Myocyte (in vitro differentiated cells): ENCODE measurements at regions not wholly inside any gene's neighbourhood (a gene's known extent, or its start where the extent isn't known, plus 50 kb on each side); places are given as distances from the start of the nearest gene placed in this dataset.
"Not testable (repeated sequence)": the region's sequence is repeated elsewhere in the genome, so short reads cannot be mapped to it uniquely, and the experiment has no call there.

Source experiments
- DNase-seq: peaks from one replicate; pipeline ENCODE4 v3.0.0-alpha.2; 2012; ENCODE audit warnings: low read depth

DNA sequence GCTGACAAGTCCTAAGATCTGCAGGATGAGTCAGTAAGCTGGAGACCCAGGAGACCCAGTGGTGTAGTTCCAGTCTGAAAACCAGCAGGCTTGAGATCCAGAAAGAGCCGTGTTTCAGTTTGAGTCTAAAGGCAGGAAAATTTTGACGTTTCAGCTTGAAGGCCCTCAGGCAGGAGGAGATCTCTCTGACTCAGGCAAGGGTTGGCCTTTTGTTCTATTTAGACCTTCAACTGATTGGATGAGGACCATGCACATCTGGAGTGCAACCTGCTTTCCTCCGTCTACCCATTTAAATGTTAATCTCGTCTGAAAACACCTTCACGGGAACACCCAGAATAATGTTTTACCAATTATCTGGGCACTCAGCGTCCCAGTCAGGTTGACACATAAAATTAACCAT lies 69.5 kb downstream of the NPIPA7 start:
- DNase-seq = not testable (repeated sequence)

DNA sequence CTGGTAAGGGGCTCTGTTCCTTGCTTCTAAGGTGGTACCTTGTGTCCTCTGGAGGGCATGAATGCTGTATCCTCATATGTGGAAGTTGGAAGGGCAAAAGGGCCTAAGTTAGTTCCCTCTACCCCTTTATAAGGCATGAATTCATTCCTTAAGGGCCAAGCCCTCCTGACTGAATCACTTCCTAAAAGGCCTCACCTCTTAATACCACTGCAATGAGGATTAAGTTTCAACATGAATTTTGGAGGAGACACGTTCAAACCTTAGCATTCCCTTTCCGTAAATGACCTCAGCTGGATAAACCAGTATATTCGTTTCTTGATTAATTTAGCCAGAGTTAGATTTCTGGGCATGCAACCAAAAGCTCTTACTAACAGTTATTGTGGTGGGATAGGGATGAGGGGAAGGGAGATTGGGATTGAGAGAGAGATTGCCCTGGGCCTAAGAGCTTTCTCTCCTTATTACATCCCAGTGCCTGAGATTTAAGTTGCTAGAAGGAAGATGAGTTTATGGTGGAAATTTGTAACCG lies 70.8 kb downstream of the NPIPA7 start:
- not testable (repeated sequence) for DNase-seq

DNA sequence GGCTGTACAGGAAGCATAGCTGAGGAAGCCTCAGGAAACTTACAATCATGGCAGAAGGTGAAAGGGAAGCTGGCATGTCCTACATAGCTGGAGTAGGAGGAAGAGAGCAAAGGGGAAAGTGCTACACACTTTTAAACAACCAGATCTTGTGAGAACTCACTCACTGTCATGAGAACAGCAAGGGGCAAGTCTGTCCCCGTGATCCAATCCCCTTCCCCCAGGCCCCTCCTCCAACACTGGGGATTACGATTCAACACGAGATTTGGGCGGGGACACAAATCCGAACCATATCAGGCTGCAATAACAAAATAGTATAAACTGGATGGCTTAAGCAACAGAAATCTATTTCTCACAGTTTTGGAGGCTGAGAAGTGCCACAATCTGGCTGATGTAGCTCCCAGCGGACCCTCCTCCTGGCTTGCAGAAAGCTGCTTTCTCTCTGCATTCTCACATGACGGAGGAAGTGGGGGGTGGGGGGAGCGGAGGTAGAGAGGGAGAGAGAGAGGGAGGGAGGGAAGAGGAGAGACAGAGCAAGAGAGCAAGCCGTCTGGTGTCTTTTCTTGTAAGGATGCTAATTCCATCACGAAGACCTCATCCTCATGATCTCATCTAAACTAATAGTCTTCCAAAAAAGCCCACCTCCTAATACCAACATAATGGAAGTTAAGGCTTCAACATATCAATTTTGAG lies 72.9 kb downstream of the NPIPA7 start:
- DNase-seq = not testable (repeated sequence)

DNA sequence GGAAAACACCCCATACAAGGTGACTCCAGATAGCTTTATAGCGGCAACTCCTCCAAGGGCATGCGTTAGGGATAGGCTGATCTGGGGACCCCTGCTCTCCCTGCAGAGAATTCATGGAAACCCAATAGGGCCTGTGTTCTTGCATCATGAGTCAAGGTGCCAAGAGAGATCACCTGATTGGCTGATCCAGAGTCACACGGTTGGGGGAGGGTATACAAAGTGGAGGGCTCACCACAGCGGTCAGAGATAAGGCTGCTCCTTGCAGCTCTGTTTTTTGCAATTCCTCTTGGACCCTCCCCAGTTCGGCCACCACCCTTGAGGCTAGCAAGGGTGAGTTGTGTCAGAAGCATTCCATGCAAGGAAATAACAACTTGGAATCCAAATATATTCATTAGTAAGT lies 79.6 kb downstream of the NPIPA7 start:
- not testable (repeated sequence) for DNase-seq

- DNase-seq = not testable (repeated sequence)
Observed at GRCh38 chr16:16463792-16464191, 84.9 kb downstream of the NPIPA7 start.

DNA sequence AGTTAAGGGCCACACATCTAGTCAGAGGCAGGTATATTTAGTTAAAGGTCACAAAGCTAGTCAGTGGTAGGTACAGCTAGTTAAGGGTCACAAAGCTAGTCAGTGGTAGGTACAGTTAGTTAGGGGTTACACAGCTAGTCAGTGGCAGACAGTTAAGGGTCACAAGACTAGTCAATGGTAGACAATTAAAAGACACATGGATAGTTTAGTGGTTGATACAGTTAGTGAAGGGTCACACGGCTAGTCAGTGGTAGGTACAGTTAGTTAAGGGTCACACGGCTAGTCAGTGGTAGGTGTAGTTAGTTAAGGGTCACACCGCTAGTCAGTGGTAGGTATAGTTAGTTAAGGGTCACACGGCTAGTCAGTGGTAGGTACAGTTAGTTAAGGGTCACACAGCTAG lies 110.0 kb downstream of the NPIPA7 start:
- DNase-seq = not testable (repeated sequence)

- DNase-seq = not testable (repeated sequence)
Observed at GRCh38 chr16:16489466-16489865, 110.5 kb downstream of the NPIPA7 start.

DNA sequence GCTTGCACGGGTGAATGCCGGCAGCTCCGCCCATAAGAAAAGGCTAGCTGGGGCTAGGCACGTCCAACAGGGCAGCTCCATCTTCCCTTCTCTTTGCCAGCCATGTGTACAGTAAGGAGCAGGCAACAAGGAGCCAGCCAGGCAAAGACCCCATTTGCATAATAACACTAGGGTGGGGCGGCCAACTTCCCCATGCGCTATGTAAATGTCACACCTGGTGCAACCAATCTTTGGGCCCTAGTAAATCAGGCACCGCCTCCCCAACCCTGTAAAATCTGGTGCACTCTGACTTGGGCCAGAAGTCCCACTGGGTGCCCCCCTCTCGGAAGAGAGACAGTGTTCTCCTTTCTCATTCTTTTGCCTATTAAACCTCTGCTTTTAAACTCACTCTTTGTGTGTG lies 115.2 kb downstream of the NPIPA7 start:
- not testable (repeated sequence) for DNase-seq

DNA sequence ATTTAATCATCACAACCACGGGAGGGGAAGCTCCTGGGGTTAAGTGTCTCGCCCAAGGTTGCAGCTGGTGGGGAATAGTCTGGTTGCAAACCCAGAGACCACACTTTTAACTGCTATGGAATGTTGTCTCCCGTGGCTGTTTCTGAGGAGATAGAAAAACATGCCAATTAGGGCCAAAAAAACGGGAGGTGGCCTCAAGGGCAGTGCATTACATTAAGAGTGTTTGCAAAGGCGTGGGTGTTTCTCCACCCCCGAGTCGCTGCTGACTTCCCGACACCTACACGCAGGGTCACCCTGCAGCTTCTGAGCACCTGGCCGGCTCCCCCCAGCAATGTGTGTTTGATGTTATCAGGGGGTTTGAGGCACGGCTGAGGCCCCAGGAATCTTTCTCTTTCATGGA lies 116.1 kb downstream of the NPIPA7 start:
- DNase-seq = not testable (repeated sequence)

DNA sequence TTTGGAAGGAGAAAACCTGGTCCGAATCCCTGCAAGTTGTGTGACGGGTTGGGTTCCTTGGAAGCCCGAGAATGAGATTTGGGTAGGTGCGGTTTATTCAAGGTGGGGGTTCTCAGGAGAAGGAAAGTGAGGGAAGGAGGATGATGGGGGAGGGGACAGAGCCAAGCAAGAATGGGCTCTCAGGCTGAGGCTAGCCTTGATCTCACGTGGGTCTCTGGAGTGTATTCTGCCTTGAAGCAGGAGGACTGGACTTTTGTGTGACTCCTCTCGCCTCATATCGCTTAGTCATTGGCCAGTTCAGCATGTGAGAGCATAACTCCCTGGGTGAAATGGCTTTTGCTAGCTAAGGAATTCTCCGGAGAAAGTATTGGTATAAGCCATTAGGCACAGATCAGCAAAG lies 120.9 kb downstream of the NPIPA7 start:
- DNase-seq = not testable (repeated sequence)

DNA sequence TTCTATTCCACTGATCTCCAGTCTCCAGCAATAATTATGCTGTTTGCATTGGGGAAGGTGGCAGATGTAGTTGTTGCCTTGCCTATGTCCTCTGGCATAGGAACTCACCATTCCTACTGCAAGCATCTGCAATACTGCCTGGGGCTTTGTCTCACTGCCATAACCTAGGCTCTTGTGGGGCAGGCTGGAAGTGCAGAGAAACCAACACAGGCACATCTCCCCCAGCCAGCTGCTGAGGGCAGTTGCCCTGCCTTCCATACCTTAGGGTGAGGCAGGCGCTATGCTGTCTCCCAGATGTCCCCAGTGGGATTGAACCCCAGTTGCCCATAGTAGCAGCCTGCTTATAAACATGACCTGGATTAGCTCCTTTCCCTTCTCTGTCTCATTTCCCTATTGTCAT lies 128.1 kb downstream of the NPIPA7 start:
- not testable (repeated sequence) for DNase-seq

DNA sequence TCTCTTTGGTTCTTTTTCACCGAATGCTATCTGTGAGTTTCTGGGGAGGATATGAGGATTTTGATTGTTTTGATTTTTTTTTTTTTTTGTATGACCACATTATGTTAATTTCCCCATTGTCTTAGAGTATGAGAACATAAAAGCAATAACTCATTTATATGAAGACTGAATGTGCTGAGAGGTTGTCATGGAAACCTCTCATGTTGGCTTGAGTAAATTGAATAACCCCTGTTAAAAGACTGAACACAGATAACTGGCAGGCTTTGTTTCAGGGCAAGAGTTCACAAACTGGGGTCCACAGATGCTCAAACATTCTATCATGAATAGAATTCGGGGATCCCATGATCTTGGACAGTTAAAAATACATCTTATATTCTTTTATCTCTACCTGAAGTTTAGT lies 129.4 kb downstream of the NPIPA7 start:
- DNase-seq = not testable (repeated sequence)

DNA sequence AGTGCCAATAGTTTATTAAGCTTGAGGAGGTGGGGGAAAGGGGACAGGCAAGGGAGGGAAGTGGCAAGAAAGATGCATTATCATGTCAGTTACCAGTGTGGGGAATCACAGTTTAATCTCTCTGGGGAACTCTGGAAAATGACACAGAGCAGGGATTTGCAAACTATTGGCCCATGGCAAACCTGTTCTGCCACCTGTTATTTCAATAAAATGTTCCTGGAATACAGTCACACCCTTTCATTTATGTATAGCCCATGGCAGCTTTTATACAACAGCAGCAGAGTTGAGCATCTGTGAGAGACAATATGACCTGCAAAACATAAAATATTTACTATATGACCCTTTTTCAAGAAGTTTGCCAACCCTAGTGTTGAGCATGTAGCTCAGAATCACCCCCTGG lies 140.5 kb downstream of the NPIPA7 start:
- not testable (repeated sequence) for DNase-seq

- DNase-seq = not testable (repeated sequence)
Observed at GRCh38 chr16:16521239-16522002, 142.5 kb downstream of the NPIPA7 start.

- DNase-seq = not testable (repeated sequence)
Observed at GRCh38 chr16:16526998-16527397, 148.1 kb downstream of the NPIPA7 start.

- not testable (repeated sequence) for DNase-seq
Observed at GRCh38 chr16:16530744-16531143, 151.8 kb downstream of the NPIPA7 start.

DNA sequence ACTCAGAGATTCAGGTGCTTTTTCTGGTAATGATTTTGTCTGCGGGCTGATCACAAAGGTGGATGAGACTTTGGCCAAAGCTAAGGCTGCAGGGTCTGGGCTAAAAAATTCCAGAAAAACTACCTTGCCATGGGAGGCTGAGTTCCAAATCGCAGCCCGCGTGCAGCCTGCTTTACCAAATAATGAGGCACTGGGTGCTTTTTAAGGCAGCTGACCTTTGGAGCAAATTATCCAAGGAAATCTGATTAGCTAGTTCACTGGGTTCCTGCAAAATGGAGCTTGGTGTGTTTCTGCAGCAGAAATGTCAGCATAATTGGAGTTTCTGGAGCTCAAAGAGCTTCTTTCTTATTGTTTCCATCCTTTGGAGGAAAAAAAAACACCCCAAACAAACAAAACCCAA lies 156.6 kb downstream of the NPIPA7 start:
- DNase-seq = not testable (repeated sequence)

DNA sequence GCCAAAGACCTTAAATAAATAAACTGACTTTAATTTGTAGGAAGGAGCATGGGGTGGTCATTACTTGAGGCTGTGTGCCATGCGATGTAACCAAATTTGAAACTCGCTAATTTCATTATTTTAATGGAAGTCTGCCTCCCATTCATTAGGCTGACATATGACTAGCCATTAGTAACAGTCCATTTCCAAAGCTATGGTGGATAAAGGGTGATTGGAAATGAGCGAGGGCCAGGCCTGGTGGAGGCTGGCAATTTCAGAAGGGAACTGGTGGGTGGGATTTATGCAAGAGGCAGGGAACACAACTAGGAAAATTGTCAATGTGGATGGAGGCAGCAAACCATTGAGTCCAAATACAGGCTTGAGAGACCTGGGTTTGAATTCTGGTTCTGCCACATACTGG lies 157.2 kb downstream of the NPIPA7 start:
- DNase-seq = not testable (repeated sequence)

DNA sequence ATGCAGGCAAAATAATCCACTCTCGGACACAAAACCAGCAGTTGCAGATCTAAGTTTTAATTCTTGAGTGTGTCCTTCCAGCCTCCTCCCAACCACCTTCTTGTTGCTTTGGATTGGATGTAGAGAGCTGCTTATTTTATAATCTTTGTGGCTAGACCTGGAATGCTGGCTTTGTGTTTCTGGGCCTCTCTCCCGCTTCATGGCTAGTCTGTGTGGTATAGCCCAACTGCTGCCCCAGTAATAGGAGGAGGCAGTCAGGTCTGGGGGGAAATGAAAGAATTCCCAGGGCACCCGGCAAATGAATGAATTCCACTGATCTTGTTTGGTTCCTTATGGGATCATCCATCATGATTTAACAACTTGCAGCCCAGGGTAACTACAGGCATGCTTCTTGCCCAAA lies 170.8 kb downstream of the NPIPA7 start:
- not testable (repeated sequence) for DNase-seq

GRCh38 chr16:16550824-16551223 lies 171.9 kb downstream of the NPIPA7 start:
- DNase-seq = not testable (repeated sequence)

- not testable (repeated sequence) for DNase-seq
Observed at GRCh38 chr16:16552819-16553340, 173.9 kb downstream of the NPIPA7 start.

GRCh38 chr16:16559179-16559740 lies 180.3 kb downstream of the NPIPA7 start:
- not testable (repeated sequence) for DNase-seq
